Central memory CD4-positive, alpha-beta T cell (primary cell): ENCODE measurements at regions not wholly inside any gene's neighbourhood (a gene's known extent, or its start where the extent isn't known, plus 50 kb on each side); places are given as distances from the start of the nearest gene placed in this dataset.

ENCODE experiments used
- DNase-seq: peaks from one replicate; pipeline ENCODE4 v3.0.0; 2022

DNA sequence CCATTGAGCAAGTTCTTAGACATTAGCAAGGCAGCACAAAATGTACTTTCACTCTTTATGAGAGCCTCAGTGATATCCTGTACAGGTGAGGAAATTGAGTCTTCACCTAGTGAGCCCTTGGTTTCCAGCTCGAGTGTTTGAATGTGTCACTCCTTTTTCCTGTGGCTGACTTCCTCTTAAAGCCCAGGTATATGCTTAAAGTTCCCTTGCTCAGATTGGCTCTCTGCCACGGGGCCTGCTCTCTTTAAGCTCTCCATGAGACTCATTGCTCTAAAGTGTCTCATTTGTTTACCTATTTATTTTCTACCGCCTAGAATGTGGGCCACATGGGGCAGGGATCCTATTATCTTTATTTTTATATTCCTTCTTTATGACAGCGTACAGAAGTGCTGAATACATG, 324.9 kb downstream of the SIPA1L2 start:
- DNase-seq, result no peak

DNA sequence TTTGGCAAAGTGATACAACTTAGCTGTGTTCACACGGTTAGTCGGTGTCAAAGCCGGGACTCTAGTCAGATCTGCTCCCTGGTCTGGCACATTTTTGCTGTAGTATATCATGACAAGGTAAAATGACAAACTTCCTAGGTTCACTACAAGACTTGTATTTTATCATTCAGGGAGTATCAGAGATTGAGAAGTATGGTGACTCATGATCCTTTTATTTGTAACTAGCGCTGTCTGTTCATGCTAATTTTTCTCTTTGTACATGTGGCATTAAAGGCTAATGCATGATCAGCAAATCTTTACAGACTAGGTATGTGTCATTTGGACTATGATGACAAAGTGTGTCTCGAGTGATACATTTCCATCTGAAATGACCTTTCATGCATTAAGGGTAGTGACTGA, 326.7 kb downstream of the SIPA1L2 start:
- no peak for DNase-seq

DNA sequence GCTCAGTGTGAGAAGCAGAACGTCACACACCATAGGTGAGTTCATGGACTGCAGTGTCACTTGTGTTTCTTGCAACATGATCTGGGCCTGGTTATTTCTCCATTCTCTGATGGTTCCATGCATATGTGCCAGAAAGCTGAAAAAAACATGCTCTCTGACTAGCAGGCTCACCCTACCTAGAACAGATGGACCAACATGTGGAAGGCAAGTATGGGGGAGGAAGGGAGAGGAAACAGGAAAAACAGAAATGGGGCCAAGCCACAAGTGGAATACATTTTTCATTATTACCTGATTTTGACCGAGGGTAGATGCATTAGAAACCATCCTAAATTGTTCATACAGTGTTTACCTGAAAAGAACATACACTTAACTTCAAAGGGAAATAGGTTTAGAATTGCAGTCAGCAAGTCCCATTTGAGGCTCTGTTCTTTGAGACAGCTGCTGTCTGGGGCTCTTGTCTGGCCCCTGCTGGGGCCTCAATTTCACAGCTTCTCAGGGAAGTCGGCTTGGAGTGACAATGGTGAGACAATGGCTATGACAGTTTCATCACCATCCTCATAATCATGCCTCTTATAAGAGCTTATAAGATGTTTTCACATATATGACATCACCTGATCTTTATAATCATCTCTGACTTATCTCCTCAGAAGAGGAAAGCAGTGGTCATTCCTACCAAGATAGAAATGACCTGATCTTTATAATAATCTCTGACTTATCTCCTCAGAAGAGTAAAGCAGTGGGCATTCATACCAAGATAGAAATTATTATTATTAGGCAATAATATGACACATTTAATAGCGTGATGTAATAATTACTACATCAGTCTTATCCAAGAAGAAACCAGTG, 327.3 kb downstream of the SIPA1L2 start:
- DNase-seq, result no peak

DNA sequence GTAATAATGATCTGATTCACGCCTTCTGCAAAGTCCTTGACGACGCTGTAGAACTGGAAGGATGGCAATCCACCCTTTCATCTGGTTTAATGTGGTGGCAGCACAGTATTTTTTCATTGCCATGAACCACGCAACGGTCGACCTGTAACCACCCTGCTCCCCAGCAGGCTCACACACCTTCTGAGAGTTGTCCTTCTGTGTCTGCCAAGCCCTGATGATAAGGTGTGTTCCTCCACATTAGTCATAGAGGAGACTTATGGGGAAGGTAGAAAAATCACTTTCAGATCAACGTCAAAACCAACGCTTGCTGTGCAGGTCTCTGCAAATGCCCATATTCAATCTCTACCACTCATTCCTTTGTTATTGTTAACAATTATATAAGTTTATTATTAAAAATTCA, 328.7 kb downstream of the SIPA1L2 start:
- DNase-seq, result no peak

DNA sequence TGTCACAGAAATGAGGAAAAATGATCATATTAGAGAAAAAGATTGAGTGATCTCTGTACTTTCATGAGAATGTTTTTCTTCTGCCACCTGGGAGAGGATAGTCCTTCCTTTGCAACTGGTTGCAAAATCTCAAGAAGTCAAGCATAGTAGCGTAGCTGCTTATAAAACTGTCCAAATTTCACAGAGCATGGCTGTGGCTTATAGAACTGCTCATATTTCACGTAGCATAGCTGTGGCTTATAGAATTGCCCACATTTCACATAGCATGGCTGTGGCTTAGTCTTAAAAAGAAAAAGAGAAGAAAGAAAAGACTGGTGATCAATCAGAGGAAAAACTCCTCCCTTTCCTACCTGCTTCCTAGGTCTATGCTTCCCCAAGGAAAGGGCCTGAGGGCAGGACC, 329.5 kb downstream of the SIPA1L2 start:
- DNase-seq, result no peak

DNA sequence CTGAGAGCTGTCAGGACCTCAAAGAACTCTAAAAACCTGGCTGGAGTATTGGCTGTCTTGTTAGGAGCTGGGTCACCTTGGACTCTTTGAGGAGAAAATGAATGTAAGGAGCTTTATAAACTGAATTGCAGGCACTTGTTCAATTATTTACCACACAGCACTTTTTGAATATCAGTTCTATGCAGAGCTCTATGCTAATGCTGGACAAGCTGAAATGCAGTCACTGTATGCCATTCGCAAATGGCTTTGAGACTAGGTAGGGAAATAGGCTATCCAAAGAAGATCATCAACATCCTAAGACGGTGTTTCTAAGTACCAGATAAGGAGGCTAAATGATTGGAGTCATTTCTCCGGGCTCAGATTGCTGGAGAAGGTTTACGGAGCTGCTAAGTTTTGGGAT, 333.5 kb downstream of the SIPA1L2 start:
- DNase-seq, result no peak

DNA sequence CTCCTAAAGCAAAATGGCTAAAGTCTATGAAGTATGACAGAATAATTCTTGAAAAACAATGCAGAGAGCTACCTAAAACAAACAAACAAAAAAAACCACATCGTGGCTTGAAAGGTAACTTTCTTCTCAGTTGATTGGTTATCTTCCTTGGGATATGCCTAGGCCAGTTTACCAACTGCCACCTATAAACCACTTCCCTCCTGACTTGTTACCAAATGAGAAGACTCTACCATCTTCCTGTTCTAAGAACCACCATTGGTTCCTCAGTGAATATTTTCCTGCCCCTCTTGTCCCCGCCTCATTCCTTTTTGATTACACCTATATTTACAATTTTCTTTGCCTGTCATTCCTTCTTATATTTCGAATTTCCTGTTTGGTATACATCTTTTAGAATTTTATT, 336.6 kb downstream of the SIPA1L2 start:
- no peak for DNase-seq

DNA sequence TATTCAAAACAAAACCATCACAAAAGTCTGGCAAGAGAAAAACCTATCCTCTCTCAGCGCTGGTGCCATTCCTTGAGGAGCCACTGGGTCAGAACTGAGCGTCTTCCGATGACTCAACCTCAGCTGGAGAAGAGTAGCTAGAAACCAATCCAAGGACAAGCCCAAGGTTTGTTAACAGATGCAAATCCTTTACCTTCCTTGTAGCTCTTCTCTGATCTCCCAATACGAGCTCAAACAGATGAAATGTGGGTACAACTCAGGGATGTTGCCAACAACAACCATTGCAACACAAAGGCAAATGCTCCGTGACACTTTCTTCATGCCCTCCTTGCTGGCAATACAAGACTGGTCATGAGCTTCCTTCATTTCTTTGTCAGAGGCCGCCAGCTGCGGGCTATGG, 337.1 kb downstream of the SIPA1L2 start:
- no peak for DNase-seq

DNA sequence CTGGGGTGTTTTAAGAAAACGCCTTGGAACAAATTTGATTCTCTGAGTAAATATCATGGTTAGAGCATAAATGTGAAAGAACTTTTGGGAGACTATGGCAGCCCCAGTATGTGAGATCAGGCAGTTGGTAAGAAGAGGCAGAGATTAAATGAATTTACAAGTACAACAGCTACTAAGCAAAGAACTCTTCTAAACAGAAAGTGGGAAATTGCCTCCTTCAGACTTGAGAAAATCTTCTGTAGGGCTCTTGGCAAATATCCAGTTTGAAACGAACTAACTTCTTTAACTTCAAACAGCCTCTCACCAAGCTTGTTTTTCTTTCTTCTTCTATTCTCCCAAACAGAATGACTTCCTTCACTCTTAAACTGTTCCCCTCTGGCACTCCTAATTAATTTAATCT, 337.7 kb downstream of the SIPA1L2 start:
- DNase-seq, result no peak

DNA sequence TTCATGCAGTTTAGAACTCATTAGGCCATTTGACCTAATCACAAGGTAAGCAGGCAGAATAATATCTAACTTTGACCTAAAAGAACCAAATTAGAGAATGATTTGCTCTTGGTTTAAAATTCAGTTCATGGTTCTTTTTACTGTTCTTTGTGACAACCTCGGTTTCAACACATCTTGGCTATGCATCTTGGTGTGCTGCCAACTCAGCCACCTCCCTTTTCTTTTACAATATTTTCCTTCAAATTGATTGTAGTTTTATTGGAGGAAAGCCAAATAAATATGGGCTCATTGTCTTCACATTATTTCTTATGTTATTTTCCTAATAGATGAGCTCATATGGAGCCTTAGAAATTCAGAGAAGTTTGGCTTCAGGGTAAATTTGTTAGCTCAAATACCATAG, 338.3 kb downstream of the SIPA1L2 start:
- no peak for DNase-seq

DNA sequence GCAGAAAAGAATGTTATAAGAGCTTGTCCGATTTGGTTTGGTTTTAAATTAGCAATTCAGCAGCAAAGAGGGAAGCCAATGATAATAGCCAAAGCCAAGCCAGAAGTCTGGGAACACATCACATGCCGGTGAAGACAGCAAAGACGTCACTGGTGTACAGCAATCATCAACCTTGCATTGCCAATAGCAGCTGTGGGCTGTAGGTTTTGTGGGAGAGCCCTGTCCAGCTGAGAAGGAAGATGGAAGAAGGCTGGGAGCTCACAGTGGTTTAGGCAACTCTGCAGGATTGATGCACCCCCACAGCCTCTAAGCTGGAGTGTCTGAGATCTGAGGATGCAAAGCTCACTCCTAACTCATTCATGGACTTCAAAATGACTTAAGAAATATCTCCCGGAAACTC, 338.7 kb downstream of the SIPA1L2 start:
- no peak for DNase-seq

DNA sequence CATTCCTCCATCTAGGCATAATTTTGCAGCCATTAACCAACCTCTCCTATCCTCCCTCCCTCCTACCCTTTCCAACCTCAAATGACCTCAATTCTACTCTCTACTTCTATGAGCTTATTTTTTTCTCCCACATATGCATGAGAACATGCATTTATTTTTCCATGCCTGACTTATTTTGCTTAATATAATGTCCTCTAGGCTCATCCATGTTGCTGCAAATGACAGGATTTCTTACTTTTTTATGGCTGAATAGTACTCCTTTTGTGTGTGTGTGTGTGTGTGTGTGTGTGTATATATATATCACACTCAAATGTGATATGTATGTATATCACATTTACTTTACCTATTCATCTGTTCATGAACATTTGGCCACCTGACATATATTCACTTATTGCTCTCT, 339.4 kb downstream of the SIPA1L2 start:
- DNase-seq, result no peak

DNA sequence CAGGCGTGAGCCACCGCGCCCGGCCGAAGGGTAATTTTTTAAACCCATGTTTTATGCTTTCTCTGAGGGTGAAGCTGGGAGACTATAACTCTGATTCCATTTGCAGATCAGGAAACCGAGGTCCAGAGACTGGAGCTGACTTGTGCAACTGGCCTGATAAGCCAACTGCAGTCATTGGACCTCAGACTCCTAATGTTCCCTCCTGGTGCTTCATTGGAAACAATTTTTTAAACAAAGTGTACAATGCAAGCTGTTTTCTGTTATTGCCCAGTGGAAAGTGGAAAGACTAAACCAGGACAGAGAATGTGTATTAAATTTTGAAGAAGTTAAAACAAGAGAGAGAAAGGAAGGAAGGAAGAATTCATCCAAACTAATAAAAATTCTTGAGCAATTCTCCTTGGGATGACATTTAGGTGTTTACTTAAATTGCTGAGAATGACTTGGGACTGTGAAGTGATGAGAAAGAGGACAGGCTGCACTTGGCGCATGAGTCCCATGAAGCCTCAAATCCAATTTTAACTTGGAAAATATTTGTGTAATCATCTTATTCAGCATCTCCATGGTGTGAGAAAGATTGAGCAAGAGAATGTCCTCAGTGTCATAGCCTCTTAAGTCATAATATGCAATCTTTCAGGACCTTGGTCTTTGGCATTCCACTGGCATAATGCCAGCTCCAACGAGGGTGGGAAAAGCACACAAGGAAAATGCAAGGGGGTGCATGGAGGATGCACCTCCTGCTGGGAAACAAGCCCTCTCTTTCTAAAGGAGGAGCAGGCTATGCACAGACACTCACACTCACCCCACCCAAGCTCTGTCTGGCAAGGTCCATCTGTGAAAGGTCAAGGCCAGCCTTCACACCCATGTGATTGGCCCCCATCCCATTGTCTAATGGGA, 342.0 kb downstream of the SIPA1L2 start:
- DNase-seq, result no peak

DNA sequence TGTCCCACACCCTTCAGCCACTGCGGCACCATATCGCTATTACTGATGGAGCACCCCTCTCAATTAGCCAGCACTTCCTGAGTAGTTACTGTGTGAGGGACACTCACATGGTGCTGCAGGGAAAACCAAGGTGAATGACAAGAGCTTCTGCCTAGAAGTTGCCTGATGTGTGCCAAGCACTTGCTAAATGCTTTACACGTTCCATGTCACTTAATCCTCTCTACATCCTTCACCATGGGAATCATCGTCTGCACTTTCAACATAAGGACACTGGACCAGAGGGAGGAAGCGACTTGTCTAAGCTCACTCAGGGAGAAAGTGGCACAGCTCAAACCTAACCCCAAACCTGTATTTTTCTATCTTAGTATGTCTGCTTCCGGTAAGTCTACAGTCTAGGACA, 344.8 kb downstream of the SIPA1L2 start:
- DNase-seq, result no peak

DNA sequence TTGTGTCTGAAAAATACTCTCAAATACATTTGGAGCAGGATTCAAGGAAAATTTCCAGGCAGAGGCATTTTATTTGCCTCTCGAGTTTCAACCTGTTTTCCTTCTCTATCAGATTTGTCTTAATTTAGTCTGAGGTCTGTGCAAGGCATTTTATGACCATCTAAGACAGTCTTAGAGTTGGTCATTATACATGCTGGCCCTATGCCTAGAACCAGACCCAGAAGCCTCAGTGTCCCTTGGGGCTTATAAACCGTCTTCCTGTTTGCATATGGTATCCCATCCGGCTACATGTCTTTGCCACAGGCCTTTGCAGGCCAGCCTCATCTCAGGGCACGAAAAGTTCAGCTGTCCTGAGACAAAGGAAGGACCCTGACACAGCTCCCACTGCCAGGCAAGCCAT, 346.1 kb downstream of the SIPA1L2 start:
- no peak for DNase-seq

DNA sequence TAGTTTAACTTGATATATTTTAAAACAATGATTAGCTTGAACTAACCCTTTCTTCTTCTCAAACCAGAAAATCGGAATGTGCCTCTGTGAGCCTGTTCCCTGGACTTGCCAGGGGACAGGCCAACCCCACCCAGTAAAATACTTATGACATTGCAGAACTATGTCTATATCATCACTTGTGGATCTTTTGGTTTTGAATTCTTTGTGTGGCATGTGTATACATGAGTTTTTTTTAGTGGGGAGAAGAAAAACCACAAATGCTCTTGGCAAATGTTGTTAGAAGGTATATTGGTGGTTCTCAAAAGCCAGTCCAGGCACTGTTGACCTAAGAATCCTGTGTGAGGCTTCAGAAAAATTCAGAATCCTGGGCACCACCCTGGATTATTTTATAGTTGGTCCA, 347.4 kb downstream of the SIPA1L2 start:
- DNase-seq, result no peak

DNA sequence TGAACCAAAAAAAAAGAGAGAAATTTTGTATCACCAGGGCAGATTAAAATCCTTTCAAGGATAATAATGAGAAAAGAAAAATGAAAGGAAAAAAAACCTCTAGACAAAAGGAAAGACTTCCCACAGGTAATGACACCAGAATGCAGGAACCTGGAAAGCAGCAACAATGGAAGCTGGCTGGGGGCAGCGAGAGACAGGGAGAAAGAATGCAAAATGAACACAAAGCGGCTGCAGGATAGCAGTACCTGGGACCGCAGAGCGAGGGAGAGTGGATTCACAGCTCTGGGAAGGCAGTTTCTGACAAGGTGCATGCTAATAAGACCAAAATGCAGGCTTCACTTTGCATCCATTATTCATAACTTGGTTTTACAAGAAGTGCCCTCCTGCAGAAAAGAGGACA, 349.0 kb downstream of the SIPA1L2 start:
- DNase-seq, result no peak

DNA sequence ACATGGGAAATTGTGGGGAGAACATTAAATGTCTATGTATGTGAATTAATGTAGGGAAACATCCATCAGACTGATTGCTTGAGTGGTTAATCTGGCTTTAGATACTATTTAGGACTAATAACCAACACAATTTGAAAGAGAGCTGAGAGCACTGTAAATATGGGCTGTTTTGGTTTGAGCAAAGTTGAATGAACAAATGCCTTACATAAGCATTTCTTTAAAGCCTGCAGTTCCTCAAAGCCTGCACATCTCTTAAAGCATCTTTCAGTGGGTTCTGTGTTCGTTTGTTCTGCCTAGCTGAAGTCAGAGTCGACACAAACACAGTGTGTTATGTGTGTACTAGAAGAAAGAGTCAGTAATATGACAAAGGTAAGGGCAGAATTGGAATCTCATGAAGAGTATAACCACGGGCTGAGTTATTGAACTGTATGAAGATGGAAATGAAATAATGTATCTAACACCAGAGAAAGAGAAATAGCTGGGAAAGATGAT, 350.0 kb downstream of the SIPA1L2 start:
- DNase-seq, result no peak

DNA sequence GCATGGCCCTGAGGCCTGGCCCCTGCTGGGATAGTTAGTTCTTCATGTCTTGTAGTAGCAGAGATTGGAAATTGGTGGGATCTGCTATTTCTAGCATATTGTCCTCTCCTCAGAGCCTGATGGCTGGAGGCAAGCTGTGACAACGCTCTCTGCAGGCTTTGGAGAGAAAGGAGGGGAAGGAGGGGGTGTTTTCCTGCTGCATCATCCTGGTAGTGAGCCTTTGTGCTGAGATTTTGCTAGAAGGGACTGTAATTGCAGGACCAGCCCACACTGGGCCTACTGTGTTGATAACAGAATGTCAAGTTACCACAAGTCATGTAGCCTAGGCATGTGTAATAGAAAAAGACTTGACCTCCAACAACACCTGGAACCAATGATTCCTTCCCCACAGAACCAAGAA, 351.0 kb downstream of the SIPA1L2 start:
- no peak for DNase-seq

DNA sequence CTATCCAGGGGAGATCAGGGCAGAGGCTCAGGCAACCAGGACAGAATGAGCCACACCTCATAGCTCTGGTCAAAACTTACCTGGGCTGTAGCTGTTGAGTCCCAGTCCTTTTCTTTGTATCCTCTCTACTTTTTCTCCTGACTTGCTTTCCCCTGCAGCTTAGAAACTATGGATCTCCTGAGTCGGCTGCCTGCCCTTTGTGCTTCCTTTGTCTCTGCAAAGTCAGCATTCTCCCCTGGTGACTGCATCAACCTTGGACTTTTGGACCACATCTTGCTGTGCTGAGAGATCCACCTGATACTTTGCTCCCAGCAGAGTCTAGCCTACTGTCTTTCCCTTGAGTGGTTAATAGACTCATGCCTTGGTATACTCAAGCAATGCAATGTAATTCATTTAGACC, 353.3 kb downstream of the SIPA1L2 start:
- no peak for DNase-seq

DNA sequence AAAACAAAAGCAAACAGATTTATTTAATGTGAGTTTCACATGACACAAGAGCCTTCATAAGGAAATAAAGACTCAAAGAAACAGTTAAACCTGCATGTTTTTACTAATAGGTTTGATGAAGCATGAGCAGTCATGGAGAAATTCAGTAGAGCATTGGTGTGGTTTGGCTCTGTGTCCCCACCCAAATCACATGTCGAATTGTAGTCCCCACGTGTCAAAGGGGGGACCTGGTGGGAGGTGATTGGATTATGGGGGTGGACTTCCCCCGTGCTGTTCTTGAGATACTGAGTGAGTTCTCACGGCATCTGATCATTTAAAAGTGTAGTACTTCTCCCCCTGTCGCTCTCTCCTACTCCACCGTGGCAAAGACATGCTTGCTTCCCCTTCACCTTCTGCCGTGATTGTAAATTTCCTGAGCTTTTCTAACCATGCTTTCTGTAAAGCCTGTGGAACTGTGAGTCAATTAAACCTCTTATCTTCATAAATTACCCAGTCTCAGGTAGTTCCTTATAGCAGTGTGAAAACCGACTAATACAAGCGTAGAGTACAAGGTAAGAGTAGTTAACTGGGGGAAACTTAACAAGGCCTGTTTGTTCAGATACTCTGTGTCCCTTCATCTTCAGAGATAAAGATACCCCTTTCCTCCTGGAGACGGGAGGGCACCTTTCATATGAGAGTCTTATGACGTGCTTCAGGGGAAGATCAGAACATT, 354.8 kb downstream of the SIPA1L2 start:
- DNase-seq, result no peak

DNA sequence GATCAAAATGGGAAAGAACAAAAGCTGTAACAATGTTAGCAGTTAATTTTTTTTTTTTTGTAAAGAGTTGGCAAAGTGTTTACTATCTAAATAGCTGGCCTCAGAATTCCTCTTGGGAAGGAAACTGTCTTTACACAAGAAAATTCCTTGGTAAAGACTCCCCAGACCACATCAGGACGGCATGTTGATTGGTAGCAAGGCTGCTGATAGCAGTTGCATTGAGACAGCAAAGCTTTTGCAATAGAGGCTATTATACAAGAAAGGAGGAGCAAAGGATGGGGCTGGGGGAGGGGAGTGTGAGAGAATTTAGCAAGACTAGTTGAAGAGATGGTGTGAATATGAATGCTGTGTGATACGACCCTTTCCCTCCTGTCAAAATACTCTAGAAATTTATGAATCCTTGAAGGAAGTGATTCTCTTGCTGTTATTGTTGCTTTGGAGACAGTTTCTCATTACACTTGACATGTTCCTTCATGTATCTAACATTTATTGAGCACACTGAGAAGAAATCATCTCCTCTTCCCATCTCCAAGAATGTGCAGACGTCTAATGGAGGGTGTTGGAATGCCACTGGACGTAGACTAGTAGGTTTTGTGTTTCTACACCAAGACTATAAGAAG, 355.6 kb downstream of the SIPA1L2 start:
- no peak for DNase-seq

DNA sequence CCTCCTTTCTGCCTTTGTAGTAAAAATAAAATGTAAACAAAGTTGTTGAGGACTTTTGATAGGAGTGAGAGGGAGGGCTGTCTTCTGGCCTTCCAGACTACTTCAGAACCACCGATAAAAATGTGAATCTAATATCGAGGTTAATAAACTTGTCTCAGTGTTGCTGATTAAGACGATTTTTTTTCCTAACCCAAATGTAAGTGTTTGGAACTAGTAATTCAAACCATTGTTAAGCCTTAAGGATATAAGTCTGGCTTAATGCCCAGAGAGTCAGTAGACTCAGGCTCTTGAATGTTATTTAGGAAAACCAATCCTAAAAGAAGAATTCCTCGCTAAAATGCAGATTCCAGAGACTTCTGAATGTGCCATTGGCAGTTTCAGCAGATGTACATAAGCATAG, 356.9 kb downstream of the SIPA1L2 start:
- no peak for DNase-seq
